SK-N-MC (cell line): ENCODE measurements at regions not wholly inside any gene's neighbourhood (a gene's known extent, or its start where the extent isn't known, plus 50 kb on each side); places are given as distances from the start of the nearest gene placed in this dataset.

Source experiments
- DNase-seq: peaks from one replicate; pipeline ENCODE4 v3.0.0-alpha.2; 2011; ENCODE audit warnings: low read depth, low spot score
- H3K27ac ChIP-seq: fragments of 200-600 bp; sonication (generic); 2 replicates; pipeline ENCODE4 v1.5.1; 2016; ENCODE audit warnings: mixed run types
- H3K36me3 ChIP-seq: fragments of 200-600 bp; sonication (generic); 2 replicates; pipeline ENCODE4 v1.6.1; 2017; ENCODE audit warnings: antibody characterized with exemption, low read length, mixed read lengths; ENCODE audit not compliant: insufficient read depth
- H3K4me3 ChIP-seq: fragments of 200-600 bp; sonication (generic); 2 replicates; pipeline ENCODE4 v1.5.1; 2016
- H3K9ac ChIP-seq: fragments of 200-600 bp; sonication (generic); 2 replicates; pipeline ENCODE4 v1.8.0; 2017; ENCODE audit warnings: mixed run types, mixed read lengths; ENCODE audit not compliant: insufficient read length
- H3K9me3 ChIP-seq: fragments of 200-600 bp; sonication (generic); 2 replicates; pipeline ENCODE4 v1.6.1; 2017; ENCODE audit warnings: low read depth, mild to moderate bottlenecking, antibody characterized with exemption, low read length, moderate library complexity, mixed read lengths
- EZH2 ChIP-seq: fragments of 200-600 bp; sonication (generic); IDR thresholded peaks from one replicate; pipeline ENCODE4 v1.6.1; 2017; ENCODE audit warnings: antibody characterized with exemption
- FOXP2 ChIP-seq: optimal IDR thresholded peaks from 2 replicates; pipeline ENCODE3; 2011; ENCODE audit warnings: mild to moderate bottlenecking, moderate library complexity; ENCODE audit not compliant: insufficient read depth; ENCODE audit errors: extremely low read length, control extremely low read depth
- POLR2AphosphoS5 ChIP-seq: IDR thresholded peaks from 2 replicates; pipeline ENCODE4 v1.6.1; 2012; ENCODE audit warnings: mild to moderate bottlenecking, low read depth, low read length, borderline replicate concordance

DNA sequence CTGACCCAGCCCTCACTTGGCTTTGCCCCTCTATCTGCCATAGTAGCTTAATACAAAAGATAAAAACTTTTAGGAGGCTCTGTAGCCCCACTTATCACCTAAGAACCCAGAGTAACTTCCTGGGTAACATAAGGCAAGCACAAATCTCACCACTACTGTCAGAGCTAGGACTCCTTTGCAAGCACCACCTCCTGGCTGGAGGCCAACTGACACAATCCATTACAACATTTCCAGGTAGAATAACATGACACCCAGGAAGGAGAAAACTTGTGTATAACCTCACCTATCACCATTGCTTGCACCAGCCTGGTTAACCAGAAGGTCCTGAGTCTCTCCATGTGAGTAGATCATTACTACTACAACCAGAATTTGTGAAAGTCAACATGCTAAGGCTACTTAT is 230.0 kb downstream of the TUSC7 start:
- H3K9me3 ChIP-seq = no peaks in the 10 kb centered on the region
- TF ChIP-seq POLR2AphosphoS5 (no peak), EZH2 (no peak), FOXP2 (no peak)

DNA sequence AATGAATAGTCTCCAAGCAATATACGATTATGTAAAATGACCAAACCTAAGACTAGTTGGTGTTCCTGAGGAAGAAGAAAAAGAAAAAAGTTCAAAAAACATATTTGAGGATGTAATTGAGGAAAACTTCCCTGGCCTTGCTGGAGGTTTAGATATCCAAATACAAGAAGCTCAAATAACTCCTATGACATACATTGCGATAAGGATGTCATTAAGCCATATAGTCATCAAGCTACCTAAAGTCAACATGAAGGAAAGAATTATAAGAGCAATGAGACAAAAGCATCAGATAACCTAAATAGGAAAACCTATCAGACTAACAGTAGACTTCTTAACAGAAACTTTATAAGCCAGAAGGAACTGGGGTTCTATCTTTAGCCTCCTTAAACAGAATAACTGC is 231.1 kb downstream of the TUSC7 start:
- Histone ChIP-seq H3K9me3 (no peaks in the 10 kb centered on the region), H3K4me3 (no peak overlapping the region), H3K36me3 (no peaks in the 10 kb centered on the region), H3K27ac (no peak overlapping the region), H3K9ac (no peak overlapping the region)
- no peak for DNase-seq
- TF ChIP-seq POLR2AphosphoS5 (no peak), FOXP2 (no peak), EZH2 (no peak)

More for the DNA sequence above, 230.0 kb downstream of the TUSC7 start:
- DNase-seq = no peak
- Histone ChIP-seq H3K36me3 (no peaks in the 10 kb centered on the region), H3K4me3 (no peak overlapping the region), H3K9ac (no peak overlapping the region), H3K27ac (no peak overlapping the region)

DNA sequence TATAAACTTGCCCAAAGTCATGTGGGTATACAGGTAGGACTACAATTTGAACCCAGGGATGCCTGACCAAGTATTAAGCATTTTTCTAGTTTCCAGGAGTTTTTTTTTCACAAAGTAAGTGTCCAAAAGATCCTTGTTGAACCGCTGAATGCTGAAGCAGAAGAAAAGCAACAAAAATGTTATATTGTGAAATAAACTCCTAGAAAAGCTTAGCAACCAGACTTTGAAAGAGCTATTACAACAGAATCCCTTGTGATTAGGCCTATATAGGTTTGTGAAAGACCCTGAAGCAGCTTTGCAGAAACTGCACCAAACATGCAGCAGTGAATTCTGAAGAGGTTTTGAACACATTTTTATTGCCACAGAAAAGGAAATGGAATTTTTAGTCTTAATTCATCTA is 236.8 kb downstream of the TUSC7 start:
- Histone ChIP-seq H3K9ac (no peak overlapping the region), H3K36me3 (no peaks in the 10 kb centered on the region), H3K4me3 (no peak overlapping the region), H3K9me3 (no peaks in the 10 kb centered on the region), H3K27ac (0 out of 2 replicates have a peak overlapping the region, but pooled peaks have one; percentile 19)
- no peak for DNase-seq
- TF ChIP-seq POLR2AphosphoS5 (no peak), FOXP2 (no peak), EZH2 (no peak)

- TF ChIP-seq POLR2AphosphoS5 (no peak), FOXP2 (no peak), EZH2 (no peak)
- Histone ChIP-seq H3K9me3 (no peaks in the 10 kb centered on the region), H3K4me3 (no peak overlapping the region), H3K9ac (no peak overlapping the region), H3K27ac (no peak overlapping the region), H3K36me3 (no peaks in the 10 kb centered on the region)
- no peak for DNase-seq
Measured at GRCh38 chr3:116947148-116947547, 237.6 kb downstream of the TUSC7 start.

GRCh38 chr3:116947809-116948208 is 238.2 kb downstream of the TUSC7 start:
- H3K27ac ChIP-seq = no peak overlapping the region
- no peaks in the 10 kb centered on the region for H3K9me3 ChIP-seq
- no peaks in the 10 kb centered on the region for H3K36me3 ChIP-seq
- H3K4me3 ChIP-seq = no peak overlapping the region
- no peak for DNase-seq
- no peak for TF ChIP-seq FOXP2
- no peak for TF ChIP-seq POLR2AphosphoS5
- TF ChIP-seq EZH2 = no peak
- H3K9ac ChIP-seq = no peak overlapping the region

GRCh38 chr3:116950301-116951055 is 240.9 kb downstream of the TUSC7 start:
- Histone ChIP-seq H3K27ac (no peak overlapping the region), H3K9ac (no peak overlapping the region), H3K36me3 (no peaks in the 10 kb centered on the region), H3K9me3 (no peaks in the 10 kb centered on the region), H3K4me3 (no peak overlapping the region)
- DNase-seq = no peak
- TF ChIP-seq EZH2 = no peak

- TF ChIP-seq POLR2AphosphoS5 (no peak), FOXP2 (no peak), EZH2 (no peak)
- H3K36me3 ChIP-seq = no peaks in the 10 kb centered on the region
- H3K4me3 ChIP-seq = no peak overlapping the region
- no peak overlapping the region for H3K9ac ChIP-seq
- DNase-seq = no peak
- H3K27ac ChIP-seq = no peak overlapping the region
- H3K9me3 ChIP-seq = no peaks in the 10 kb centered on the region
Measured at GRCh38 chr3:116951610-116952009, 242.0 kb downstream of the TUSC7 start.

DNA sequence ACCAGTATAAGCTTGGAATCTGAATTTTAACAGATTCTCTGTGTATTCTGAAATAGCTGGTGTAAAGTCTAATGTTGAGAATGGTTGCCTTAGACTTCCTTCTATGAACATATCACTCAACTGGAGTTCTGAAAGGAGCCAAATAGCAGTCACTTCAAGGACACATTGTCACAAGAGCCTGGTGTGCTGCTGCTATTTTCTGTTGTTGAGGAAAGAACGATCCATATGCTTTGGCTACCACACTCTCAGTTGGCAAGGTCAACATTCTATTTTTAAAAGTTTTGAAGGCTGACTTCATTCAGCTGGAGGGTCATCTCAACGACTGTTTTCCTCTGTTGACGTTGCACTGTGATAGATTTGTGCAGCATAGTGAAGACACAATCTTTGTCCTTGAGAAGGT is 248.7 kb downstream of the TUSC7 start:
- TF ChIP-seq POLR2AphosphoS5 (no peak), EZH2 (no peak), FOXP2 (no peak)
- no peak overlapping the region for H3K27ac ChIP-seq
- no peak overlapping the region for H3K9ac ChIP-seq
- no peaks in the 10 kb centered on the region for H3K36me3 ChIP-seq
- no peak overlapping the region for H3K4me3 ChIP-seq
- no peaks in the 10 kb centered on the region for H3K9me3 ChIP-seq
- no peak for DNase-seq

- DNase-seq = no peak
- Histone ChIP-seq H3K4me3 (no peak overlapping the region), H3K36me3 (no peaks in the 10 kb centered on the region), H3K9ac (no peak overlapping the region), H3K9me3 (no peaks in the 10 kb centered on the region), H3K27ac (no peak overlapping the region)
- TF ChIP-seq EZH2 = no peak
- no peak for TF ChIP-seq POLR2AphosphoS5
- TF ChIP-seq FOXP2 = no peak
Measured at GRCh38 chr3:116961106-116961505, 251.5 kb downstream of the TUSC7 start.
